ENCODE measurements at regions not wholly inside any gene's neighbourhood (a gene's known extent, or its start where the extent isn't known, plus 50 kb on each side); places are given as distances from the start of the nearest gene placed in this dataset.

DNA sequence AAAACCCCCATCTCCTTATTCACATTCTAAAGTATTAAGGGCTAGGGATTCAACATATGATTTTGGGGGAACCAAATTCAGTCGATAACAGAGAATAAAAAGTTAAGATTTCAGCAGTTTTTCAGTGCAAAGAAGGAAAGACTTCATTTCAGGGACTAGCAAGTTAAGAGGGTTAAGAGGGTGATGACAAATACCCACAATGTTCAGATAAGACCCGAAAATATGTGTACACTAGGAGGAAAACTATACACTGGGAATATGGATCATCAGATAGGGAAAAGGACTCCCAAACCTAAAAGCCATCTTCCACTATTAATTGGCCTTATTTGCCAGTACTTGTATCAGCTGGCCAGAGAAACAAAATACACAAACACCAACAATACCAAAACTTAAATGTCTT, 824.2 kb downstream of the SLC16A7 start:
- no peak overlapping the region for H3K4me3 ChIP-seq (ENCODE audit: low read depth, low read length)
- no peak for DNase-seq (ENCODE audit: low read depth)
- TF ChIP-seq, protein P1, sequence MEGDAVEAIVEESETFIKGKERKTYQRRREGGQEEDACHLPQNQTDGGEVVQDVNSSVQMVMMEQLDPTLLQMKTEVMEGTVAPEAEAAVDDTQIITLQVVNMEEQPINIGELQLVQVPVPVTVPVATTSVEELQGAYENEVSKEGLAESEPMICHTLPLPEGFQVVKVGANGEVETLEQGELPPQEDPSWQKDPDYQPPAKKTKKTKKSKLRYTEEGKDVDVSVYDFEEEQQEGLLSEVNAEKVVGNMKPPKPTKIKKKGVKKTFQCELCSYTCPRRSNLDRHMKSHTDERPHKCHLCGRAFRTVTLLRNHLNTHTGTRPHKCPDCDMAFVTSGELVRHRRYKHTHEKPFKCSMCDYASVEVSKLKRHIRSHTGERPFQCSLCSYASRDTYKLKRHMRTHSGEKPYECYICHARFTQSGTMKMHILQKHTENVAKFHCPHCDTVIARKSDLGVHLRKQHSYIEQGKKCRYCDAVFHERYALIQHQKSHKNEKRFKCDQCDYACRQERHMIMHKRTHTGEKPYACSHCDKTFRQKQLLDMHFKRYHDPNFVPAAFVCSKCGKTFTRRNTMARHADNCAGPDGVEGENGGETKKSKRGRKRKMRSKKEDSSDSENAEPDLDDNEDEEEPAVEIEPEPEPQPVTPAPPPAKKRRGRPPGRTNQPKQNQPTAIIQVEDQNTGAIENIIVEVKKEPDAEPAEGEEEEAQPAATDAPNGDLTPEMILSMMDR (conservative IDR thresholded peaks at IDR 0.05; ENCODE audit: low read depth, low read length) = no peak

DNA sequence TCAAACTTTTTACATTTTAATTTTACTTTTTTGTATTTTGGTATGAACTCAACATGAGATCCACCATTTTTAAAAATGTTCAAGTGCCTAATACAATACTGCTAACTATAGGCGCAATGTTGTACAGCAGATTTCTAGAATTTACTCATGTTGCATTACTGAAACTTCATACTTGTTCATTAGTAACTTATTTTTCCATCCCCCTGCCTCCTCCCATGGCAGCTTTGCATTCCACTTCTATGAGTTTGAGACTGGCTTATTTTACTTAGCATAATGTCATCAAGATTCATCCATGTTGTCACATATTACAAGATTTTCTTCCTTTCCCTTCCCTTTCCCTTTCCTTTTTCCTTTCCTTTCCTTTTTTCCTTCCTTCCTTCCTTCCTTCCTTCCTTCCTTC, 825.9 kb downstream of the SLC16A7 start:
- no peak for DNase-seq (ENCODE audit: low read depth)
- TF ChIP-seq, protein P1 (conservative IDR thresholded peaks at IDR 0.05; ENCODE audit: low read depth, low read length) = no peak

DNA sequence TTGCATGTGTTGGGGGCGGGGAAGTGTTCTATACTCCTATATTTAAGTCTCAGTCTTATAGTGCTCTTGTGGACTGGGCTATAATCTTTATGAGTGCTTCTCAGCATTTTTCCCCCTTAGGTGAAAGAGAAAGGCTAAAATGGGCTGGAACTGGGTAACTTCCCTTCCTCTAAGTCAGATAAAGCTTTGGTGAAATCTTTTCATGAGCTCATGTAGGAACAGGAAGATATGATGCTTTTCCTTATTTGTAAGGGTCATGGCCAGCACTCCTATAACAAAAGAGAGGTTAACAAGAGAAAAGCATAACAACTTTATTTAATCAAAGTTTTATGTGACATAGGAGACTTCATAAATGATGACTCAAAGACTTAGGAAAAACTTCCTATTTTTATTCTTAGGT, 841.5 kb downstream of the SLC16A7 start:
- TF ChIP-seq, protein P1 (conservative IDR thresholded peaks at IDR 0.05; ENCODE audit: low read depth, low read length) = no peak
- H3K4me3 ChIP-seq (ENCODE audit: low read depth, low read length) = no peak overlapping the region
- no peak for DNase-seq (ENCODE audit: low read depth)

More for the DNA sequence above, 825.9 kb downstream of the SLC16A7 start:
- no peak overlapping the region for H3K4me3 ChIP-seq (ENCODE audit: low read depth, low read length)

GRCh38 chr12:60441577-60441976, 845.7 kb downstream of the SLC16A7 start:
- no peak overlapping the region for H3K4me3 ChIP-seq (ENCODE audit: low read depth, low read length)
- no peak for DNase-seq (ENCODE audit: low read depth)
- TF ChIP-seq, protein P1 (conservative IDR thresholded peaks at IDR 0.05; ENCODE audit: low read depth, low read length) = no peak

- no peak overlapping the region for H3K4me3 ChIP-seq (ENCODE audit: low read depth, low read length)
- DNase-seq (ENCODE audit: low read depth) = no peak
- TF ChIP-seq, protein P1 (conservative IDR thresholded peaks at IDR 0.05; ENCODE audit: low read depth, low read length) = no peak
Measured at GRCh38 chr12:60451457-60451856, 855.6 kb downstream of the SLC16A7 start.

- TF ChIP-seq, protein P1 (conservative IDR thresholded peaks at IDR 0.05; ENCODE audit: low read depth, low read length) = no peak
- H3K4me3 ChIP-seq (ENCODE audit: low read depth, low read length) = no peak overlapping the region
- DNase-seq (ENCODE audit: low read depth) = no peak
Measured at GRCh38 chr12:60465060-60465459, 869.2 kb downstream of the SLC16A7 start.

DNA sequence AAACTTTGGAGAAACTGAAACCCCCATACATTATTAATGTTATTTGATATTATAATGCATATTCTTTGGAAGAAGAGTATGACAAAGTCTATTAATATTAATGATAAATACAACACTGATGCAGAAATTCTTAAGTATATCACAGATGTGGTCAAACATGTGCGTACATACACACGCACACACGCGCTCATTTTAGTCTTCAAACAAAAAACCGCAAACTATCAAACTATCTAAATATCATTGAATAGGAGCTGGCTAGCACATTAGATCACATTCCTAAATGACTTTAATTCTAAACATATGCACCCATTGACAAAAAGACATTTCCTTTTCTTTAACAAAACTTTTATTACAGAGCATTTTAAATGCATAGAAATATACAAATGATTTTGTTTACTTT, 872.7 kb downstream of the SLC16A7 start:
- no peak for DNase-seq (ENCODE audit: low read depth)
- TF ChIP-seq, protein P1 (conservative IDR thresholded peaks at IDR 0.05; ENCODE audit: low read depth, low read length) = no peak
- H3K4me3 ChIP-seq (ENCODE audit: low read depth, low read length) = no peak overlapping the region

All from epithelial cell of proximal tubule (primary cell).